CD4-positive, alpha-beta T cell (primary cell): ENCODE measurements at regions not wholly inside any gene's neighbourhood (a gene's known extent, or its start where the extent isn't known, plus 50 kb on each side); places are given as distances from the start of the nearest gene placed in this dataset.

ENCODE experiments used
- ATAC-seq: fragments of 200-7000 bp; cut with Tn5 transposase; one replicate; pipeline ENCODE4 v1.10.0; 2022; ENCODE audit warnings: mild to moderate bottlenecking; ENCODE audit not compliant: poor library complexity
- CTCF ChIA-PET: fragments of 350-600 bp; sonication (Branson Sonifier 250); formaldehyde crosslinking; loops from one replicate; lab custom pipeline; 2021; ENCODE audit warnings: antibody characterized with exemption, inconsistent platforms; lab: Charles Lee
- POLR2A ChIA-PET: fragments of 350-600 bp; sonication (Branson Sonifier 250); formaldehyde crosslinking; loops from one replicate; lab custom pipeline; 2021; ENCODE audit warnings: antibody characterized with exemption, inconsistent platforms; lab: Charles Lee
- DNase-seq, 14 experiments: peaks; one replicate each; pipeline ENCODE4 v3.0.0-alpha.2; 2013 to 2020; ENCODE audit warnings: mixed read lengths in 2 of 14
- H3K27ac ChIP-seq, 2 donors: one replicate each; pipeline versions ENCODE4 v1.5.1 to v1.7.0; 2013; ENCODE audit warnings: low read length in 2 of 2, low read depth in 1 of 2, mild to moderate bottlenecking in 1 of 2
- H3K27me3 ChIP-seq, 2 experiments: 1 replicate in 1 of 2; 2 replicates in 1 of 2; pipeline versions ENCODE4 v1.6.1 to v1.7.0; 2013; ENCODE audit warnings: low read length in 2 of 2, control low read depth in 1 of 2, mild to moderate bottlenecking in 1 of 2, moderate library complexity in 1 of 2; ENCODE audit not compliant: insufficient read depth in 2 of 2, control insufficient read depth in 1 of 2
- H3K36me3 ChIP-seq: one replicate; pipeline ENCODE4 v1.6.1; 2013; ENCODE audit warnings: low read length, control low read depth; ENCODE audit not compliant: insufficient read depth
- H3K4me1 ChIP-seq: one replicate; pipeline ENCODE4 v1.6.1; 2013; ENCODE audit warnings: low read length, control low read depth; ENCODE audit not compliant: insufficient read depth
- H3K4me3 ChIP-seq: one replicate; pipeline ENCODE4 v1.5.1; 2013; ENCODE audit warnings: mild to moderate bottlenecking, low read length, moderate library complexity
- H3K9me3 ChIP-seq, 2 experiments: 1 replicate in 1 of 2; 2 replicates in 1 of 2; pipeline versions ENCODE4 v1.6.1 to v1.7.0; 2013; ENCODE audit warnings: low read length in 2 of 2, mild to moderate bottlenecking in 2 of 2, control low read depth in 1 of 2, moderate library complexity in 1 of 2; ENCODE audit not compliant: control insufficient read depth in 1 of 2, insufficient read depth in 1 of 2
- H3K27ac Mint-ChIP-seq: one replicate; pipeline ENCODE4 v1.8.0; 2020; ENCODE audit warnings: mixed read lengths
- H3K27me3 Mint-ChIP-seq: one replicate; pipeline ENCODE4 v1.8.0; 2021; ENCODE audit warnings: mixed read lengths
- H3K36me3 Mint-ChIP-seq: one replicate; pipeline ENCODE4 v1.8.0; 2021; ENCODE audit warnings: low read depth, mixed read lengths
- H3K4me1 Mint-ChIP-seq: one replicate; pipeline ENCODE4 v1.8.0; 2021; ENCODE audit warnings: low read depth, mixed read lengths
- H3K4me3 Mint-ChIP-seq: one replicate; pipeline ENCODE4 v1.8.0; 2020; ENCODE audit warnings: mild to moderate bottlenecking, mixed read lengths
- H3K9me3 Mint-ChIP-seq: one replicate; pipeline ENCODE4 v1.8.0; 2020; ENCODE audit warnings: mixed read lengths
- CTCF ChIP-seq: fragments of 200-600 bp; IDR thresholded peaks from one replicate; pipeline ENCODE4 v1.8.0; 2022; ENCODE audit warnings: antibody characterized with exemption, mild to moderate bottlenecking
- intact Hi-C, 2 experiments: fragments of 100-400 bp; cut with DNase I in 1 of 2; cut with micrococcal nuclease in 1 of 2; formaldehyde crosslinking; loops; one replicate each; pipeline versions ENCODE4 v1.15.1 to v1.9.0; 2023 to 2025; cut with DNase I, micrococcal nuclease

DNA sequence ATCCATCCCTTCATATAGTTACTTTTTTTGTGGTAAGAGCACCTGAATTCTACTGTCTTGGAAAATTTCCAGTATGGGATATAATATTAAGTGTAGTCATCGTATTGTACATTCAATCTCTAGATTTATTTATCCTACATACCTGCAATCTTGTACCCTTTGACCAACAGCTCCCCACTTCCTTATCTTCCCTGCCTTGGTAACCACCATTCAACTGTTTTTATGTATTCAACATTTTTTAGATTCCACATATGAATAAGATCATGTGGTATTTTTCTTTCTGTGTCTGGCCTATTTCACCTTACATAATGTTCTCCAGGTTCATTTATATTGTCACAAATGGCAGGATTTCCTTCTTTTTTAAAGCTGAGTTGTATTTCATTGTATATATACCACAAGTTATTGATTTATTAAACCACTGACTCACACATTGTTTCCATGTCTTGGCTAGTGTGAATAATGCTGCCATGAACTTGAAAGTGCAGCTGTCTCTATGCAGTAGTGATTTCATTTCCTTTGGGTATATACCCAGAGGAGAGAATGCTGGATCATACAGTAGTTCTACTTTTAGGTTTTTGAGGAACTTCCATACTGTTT is 572.5 kb downstream of the MAGEB5 start:
- intact Hi-C loops: no loop called here
- Histone ChIP-seq H3K4me1 (no peaks in the 10 kb centered on the region), H3K9me3 (no peaks in the 10 kb centered on the region), H3K27ac (no peak overlapping the region), H3K4me3 (no peak overlapping the region), H3K36me3 (no peaks in the 10 kb centered on the region), H3K27me3 (no peaks in the 10 kb centered on the region)
- H3K36me3 Mint-ChIP-seq: no peaks in the 10 kb centered on the region
- no peaks in the 10 kb centered on the region for H3K9me3 Mint-ChIP-seq
- ATAC-seq: no peak
- no peaks in the 10 kb centered on the region for H3K27me3 Mint-ChIP-seq
- H3K4me1 Mint-ChIP-seq: no peaks in the 10 kb centered on the region
- POLR2A ChIA-PET: no interaction called here
- TF ChIP-seq CTCF: no peak
- H3K4me3 Mint-ChIP-seq: no peak overlapping the region
- no peak for DNase-seq
- CTCF ChIA-PET: no interaction called here
- H3K27ac Mint-ChIP-seq: no peak overlapping the region

DNA sequence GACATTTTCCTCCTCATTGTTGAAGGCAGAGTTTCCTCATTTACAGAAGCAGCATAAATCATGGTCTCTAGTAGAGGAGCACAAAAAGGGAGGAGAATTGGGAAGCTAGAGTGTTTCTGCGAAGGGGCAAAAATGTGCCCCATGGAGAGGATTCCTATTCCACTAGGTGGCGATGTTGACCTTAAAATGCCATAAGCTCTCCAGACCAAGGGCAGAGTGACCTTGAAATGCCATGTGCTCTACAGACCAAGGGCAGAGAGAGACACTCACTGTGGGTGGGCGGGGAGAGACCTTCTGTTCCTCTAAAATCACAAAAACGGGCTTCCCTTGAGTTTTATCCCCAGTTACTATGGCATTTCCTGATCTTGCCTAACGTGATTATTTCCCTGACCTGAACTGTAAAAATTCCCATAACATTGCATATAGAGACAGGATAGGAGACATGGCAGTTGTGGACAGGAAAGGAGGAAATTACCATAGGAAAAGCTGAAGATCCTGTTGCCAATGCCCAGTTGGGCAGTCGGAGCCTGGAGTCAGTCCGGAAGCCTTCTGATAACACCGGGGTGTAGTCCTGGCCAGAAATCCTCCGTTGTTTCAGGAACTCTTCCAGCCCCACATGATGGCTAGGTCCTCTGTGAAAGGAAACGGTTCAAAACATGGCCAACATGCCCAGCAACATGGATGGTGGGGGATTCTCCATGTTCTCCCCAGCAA is 567.7 kb downstream of the MAGEB5 start:
- no peaks in the 10 kb centered on the region for H3K9me3 Mint-ChIP-seq
- intact Hi-C loops: no loop called here
- H3K36me3 ChIP-seq: no peaks in the 10 kb centered on the region
- H3K9me3 ChIP-seq: no peaks in the 10 kb centered on the region
- no peak overlapping the region for H3K4me3 ChIP-seq
- ATAC-seq: no peak
- DNase-seq: no peak
- no peak for TF ChIP-seq CTCF
- no peak overlapping the region for H3K27ac ChIP-seq
- ChIA-PET CTCF (no interaction called here), POLR2A (no interaction called here)
- H3K4me1 Mint-ChIP-seq: no peaks in the 10 kb centered on the region
- no peaks in the 10 kb centered on the region for H3K27me3 ChIP-seq
- no peak overlapping the region for H3K4me3 Mint-ChIP-seq
- H3K27me3 Mint-ChIP-seq: no peaks in the 10 kb centered on the region
- H3K4me1 ChIP-seq: no peaks in the 10 kb centered on the region
- no peak overlapping the region for H3K27ac Mint-ChIP-seq
- no peaks in the 10 kb centered on the region for H3K36me3 Mint-ChIP-seq

DNA sequence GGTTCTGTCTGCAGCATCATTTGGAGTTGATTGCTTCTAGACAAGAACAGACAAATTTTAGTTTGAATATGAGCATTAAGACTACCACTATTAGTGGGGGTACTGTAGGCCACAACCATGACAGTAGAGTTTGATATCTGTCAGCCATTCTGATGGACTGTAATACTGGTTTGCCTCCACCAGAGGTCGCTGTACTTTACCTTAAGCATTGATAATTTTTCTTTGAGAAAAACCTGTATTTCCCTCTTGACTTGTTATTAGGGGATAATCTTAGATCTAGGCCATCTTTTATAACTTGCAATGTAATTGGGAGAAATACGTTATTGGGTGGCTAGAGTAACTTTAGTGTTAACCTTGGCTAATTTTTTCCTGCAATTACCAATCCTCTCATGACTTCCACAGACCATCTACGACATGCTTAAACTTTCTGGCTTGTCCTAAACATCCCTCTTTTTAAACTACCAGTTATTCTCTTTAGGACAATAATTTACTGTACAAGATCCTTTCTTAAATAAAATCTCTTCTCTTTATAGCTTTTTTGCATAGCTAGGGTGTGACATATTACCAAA is 562.4 kb downstream of the MAGEB5 start:
- Histone ChIP-seq H3K9me3 (peaks cover 0 to 4% of the 10 kb centered on the region in 2 experiments), H3K36me3 (no peaks in the 10 kb centered on the region), H3K4me1 (no peaks in the 10 kb centered on the region), H3K27me3 (no peaks in the 10 kb centered on the region), H3K27ac (no peak overlapping the region), H3K4me3 (no peak overlapping the region)
- H3K27ac Mint-ChIP-seq: no peak overlapping the region
- intact Hi-C loops: no loop called here
- no peak overlapping the region for H3K4me3 Mint-ChIP-seq
- H3K27me3 Mint-ChIP-seq: no peaks in the 10 kb centered on the region
- H3K36me3 Mint-ChIP-seq: no peaks in the 10 kb centered on the region
- no peaks in the 10 kb centered on the region for H3K9me3 Mint-ChIP-seq
- ATAC-seq (no peak), DNase-seq (no peak)
- H3K4me1 Mint-ChIP-seq: no peaks in the 10 kb centered on the region
- ChIA-PET CTCF (no interaction called here), POLR2A (no interaction called here)
- TF ChIP-seq CTCF: no peak
